ENCODE measurements at regions not wholly inside any gene's neighbourhood (a gene's known extent, or its start where the extent isn't known, plus 50 kb on each side); places are given as distances from the start of the nearest gene placed in this dataset.

DNA sequence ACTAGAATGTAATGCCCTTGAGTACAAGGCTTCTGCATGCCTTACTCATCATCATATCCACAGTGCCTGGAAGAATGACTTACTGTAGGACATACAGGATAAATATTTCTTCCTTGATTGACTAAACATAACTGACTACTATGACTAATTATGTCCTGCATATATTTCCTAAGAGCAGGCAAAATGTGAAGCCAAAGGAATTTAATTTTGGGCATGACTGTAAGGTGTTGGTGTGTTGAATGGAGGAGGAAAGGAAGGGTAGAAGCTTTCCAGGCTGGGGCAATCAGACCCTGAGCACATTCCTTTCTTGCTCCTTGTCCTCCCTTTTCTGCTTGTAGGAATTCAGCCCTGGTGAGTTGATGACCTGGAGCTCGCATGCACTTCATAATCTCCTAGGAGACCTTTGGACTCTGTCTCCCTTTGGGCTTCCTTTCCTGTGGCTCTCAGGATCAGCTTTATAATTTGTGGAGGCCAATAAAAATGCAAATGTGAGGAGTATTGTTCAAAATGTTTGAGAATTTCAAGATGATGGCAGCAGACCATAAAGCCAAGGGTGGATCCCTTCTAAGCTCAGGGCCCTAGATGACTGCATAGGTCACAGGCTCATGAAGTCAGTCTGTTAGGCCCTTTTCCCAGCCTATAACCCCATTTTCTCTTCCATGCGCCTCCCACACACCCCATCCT lies 174.0 kb downstream of the HMHB1 start:
- TF ChIP-seq CTCF (IDR thresholded peaks at IDR 0.05; ENCODE audit: low read depth, low read length): no peak
- DNase-seq: no peak
- H3K27me3 ChIP-seq (ENCODE audit: insufficient read depth, low read depth, severe bottlenecking): no peaks in the 10 kb centered on the region
- H3K9me3 ChIP-seq (ENCODE audit: severe bottlenecking): peaks cover 3% of the 10 kb centered on the region
- no peaks in the 10 kb centered on the region for H3K36me3 ChIP-seq
- H3K27ac ChIP-seq: no peak overlapping the region
- H3K4me3 ChIP-seq (ENCODE audit: low read depth, low read length): no peak overlapping the region

- no peak for TF ChIP-seq CTCF (IDR thresholded peaks at IDR 0.05; ENCODE audit: low read depth, low read length)
- Histone ChIP-seq H3K9me3 (ENCODE audit: severe bottlenecking) (peaks cover 3% of the 10 kb centered on the region), H3K27me3 (ENCODE audit: insufficient read depth, low read depth, severe bottlenecking) (no peaks in the 10 kb centered on the region), H3K36me3 (no peaks in the 10 kb centered on the region), H3K27ac (no peak overlapping the region), H3K4me3 (ENCODE audit: low read depth, low read length) (no peak overlapping the region)
- no peak for DNase-seq
These were observed 174.7 kb downstream of the HMHB1 start for GRCh38 chr5:143986516-143987212.

DNA sequence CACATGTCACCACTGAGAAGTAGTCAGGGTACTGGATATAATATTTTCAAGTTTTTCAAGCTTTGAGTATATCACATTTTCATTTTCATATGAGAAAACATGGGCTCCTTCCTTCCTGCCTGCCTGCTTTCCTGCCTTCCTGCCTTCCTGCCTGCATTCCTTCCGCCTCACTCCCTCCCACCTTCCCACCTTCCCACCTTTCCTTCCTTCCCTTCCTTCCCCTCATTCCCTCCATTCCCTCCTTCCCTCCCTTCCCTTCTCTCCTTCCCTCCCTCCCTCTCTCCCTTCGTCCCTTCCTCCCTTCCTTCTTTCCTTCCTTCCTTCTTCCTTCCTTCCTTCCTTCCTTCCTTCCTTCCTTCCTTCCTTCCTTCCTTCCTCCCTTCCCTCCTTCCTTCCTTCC lies 175.3 kb downstream of the HMHB1 start:
- Histone ChIP-seq H3K36me3 (no peaks in the 10 kb centered on the region), H3K9me3 (ENCODE audit: severe bottlenecking) (peaks cover 3% of the 10 kb centered on the region), H3K4me3 (ENCODE audit: low read depth, low read length) (no peak overlapping the region), H3K27ac (no peak overlapping the region), H3K27me3 (ENCODE audit: insufficient read depth, low read depth, severe bottlenecking) (no peaks in the 10 kb centered on the region)
- no peak for DNase-seq
- TF ChIP-seq CTCF (IDR thresholded peaks at IDR 0.05; ENCODE audit: low read depth, low read length): no peak

GRCh38 chr5:143987751-143988560 lies 176.0 kb downstream of the HMHB1 start:
- no peak for TF ChIP-seq CTCF (IDR thresholded peaks at IDR 0.05; ENCODE audit: low read depth, low read length)
- DNase-seq: no peak
- Histone ChIP-seq H3K27me3 (ENCODE audit: insufficient read depth, low read depth, severe bottlenecking) (no peaks in the 10 kb centered on the region), H3K4me3 (ENCODE audit: low read depth, low read length) (no peak overlapping the region), H3K9me3 (ENCODE audit: severe bottlenecking) (peaks cover 1% of the 10 kb centered on the region), H3K36me3 (no peaks in the 10 kb centered on the region), H3K27ac (no peak overlapping the region)

DNA sequence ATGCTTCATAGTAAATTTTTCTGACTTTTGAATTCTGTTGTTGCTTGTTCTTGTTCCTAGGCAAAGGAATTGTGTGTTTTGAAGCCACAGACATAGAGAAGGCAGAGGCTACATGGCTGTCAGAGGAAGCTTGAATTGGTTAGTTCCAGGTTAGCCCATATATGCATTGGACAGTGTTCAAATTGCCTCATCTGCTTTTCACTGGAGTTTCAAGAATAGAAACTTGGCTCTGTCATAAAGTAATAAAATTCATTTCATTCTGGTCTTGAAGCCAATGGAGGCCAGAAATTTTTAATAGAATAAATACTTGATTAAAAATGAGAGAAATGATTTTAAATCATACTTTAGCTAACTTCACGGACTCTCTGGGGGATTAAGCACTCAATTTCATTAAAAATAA lies 178.0 kb downstream of the YIPF5 start:
- Histone ChIP-seq H3K27ac (no peak overlapping the region), H3K36me3 (no peaks in the 10 kb centered on the region), H3K27me3 (ENCODE audit: insufficient read depth, low read depth, severe bottlenecking) (no peaks in the 10 kb centered on the region), H3K9me3 (ENCODE audit: severe bottlenecking) (no peaks in the 10 kb centered on the region), H3K4me3 (ENCODE audit: low read depth, low read length) (no peak overlapping the region)
- TF ChIP-seq CTCF (IDR thresholded peaks at IDR 0.05; ENCODE audit: low read depth, low read length): no peak
- no peak for DNase-seq

Measured in WERI-Rb-1 (cell line).